GM19463 (cell line): ENCODE measurements at regions not wholly inside any gene's neighbourhood (a gene's known extent, or its start where the extent isn't known, plus 50 kb on each side); places are given as distances from the start of the nearest gene placed in this dataset.
"Not testable (repeated sequence)": the region's sequence is repeated elsewhere in the genome, so short reads cannot be mapped to it uniquely, and the experiment has no call there.

Experiments used
- ATAC-seq: cut with Tn5 transposase; IDR thresholded peaks from one replicate; pipeline ENCODE4 v1.9.1; 2021; ENCODE audit warnings: mild to moderate bottlenecking, moderate library complexity; ENCODE audit not compliant: unreplicated experiment

DNA sequence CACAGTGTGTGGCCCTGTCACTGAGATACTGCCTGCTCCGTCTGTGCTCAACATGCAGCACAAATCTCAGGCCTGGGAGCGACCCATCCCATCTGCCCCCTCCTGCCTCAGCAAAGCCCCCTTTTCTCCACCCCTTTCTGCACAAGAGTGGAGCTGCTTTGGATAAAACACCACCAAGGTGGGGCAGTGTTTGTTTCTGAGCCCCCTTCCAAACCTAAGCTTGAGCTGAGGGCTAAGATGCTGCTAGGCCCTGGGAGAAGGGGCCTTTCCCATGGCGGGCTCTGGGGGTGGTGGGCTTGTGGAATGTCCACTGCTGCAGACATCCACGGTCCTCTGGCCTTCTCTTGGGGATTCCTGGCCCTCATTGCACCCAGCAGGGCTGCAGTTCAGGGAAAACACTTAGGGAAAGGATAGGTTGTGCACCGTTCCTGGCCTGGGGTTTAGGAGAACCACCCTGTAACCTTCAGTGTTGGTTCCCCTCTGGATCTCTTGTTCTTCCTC, 594.1 kb downstream of the TBC1D22A start:
- ATAC-seq: no peak

DNA sequence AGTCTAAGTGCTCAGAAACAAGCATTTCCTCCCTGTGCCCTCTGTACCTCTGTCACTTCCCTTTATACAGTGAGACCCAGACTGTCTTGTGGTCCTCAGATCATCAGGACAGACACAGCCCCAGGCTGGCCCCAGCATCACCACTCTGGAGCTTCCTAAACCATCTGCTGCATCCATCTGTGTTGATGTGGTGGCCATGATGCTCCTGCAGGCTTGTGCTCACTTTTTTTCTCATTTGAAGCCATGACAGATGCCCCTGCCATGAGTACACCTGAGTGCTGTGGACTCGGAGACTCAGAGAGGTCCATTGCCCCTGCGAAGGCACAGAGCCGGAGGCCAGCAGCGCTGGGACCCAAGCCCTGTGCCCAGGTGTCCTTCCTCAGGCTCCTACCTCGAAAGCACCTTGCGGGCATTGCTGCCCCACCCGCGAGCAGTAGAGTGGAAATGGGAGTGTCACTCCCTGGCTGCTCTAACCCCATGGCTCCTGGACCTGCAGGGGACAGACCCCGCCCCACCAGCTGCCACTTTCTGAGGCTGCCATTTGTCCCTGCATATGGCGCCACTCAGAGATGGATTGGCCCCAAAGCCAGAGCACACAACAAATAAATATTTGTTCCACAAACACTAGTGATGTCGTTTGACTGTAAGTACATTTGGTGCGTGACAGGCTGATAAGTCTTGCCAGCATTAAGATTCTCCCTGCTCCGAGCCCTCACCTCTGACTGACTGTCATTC, 593.5 kb downstream of the TBC1D22A start:
- no peak for ATAC-seq

DNA sequence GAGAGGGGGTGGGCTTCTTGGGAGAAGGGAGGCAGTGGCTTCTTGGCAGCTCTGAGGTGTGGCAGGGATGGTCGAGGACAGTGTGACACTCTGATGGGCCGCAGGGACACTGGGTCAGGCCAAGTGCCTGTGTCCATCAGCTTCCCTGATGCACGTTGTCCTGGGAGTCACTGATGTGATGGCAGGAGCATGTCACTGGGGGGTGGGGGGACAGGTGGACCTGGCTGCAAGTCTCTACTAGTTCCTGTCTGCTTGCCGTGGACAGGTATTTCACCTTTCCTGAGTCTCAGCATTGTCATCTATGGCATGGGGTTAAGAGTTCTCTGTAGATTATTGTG, 592.9 kb downstream of the TBC1D22A start:
- ATAC-seq: no peak

DNA sequence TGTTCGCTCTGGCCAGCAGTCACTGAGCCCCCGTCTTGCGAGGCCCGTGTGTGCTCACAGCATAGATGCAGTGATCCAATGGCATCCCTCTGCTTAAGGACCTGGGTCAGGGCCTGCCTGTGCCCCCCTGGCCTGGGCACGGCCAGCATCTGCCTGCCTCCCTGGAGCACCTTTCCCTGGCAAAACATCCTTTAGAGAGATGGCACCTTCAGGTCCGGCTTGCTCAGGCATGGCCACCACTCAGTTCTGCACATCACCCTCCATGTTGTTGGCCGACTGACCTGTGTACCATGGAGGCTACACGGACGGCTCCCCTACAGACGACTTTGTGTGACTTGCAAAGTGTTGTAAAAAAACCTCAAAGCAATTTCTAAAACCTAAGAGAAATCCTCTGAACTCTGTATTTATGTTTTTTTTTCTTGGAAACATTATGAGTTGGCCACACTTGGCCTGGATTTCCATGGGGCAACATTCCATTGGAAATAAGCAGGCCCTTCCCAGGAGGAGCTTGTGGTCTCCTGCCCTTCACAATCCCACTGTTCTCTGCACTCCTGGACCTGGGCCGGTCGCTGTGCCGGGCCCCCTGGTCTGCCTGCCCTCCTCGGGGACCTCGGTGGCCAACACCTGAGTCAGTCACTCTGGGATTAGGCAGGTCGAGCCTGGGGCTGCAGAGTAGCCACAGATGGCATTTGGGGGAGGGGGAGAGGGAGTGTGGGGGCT, 592.4 kb downstream of the TBC1D22A start:
- ATAC-seq: no peak

DNA sequence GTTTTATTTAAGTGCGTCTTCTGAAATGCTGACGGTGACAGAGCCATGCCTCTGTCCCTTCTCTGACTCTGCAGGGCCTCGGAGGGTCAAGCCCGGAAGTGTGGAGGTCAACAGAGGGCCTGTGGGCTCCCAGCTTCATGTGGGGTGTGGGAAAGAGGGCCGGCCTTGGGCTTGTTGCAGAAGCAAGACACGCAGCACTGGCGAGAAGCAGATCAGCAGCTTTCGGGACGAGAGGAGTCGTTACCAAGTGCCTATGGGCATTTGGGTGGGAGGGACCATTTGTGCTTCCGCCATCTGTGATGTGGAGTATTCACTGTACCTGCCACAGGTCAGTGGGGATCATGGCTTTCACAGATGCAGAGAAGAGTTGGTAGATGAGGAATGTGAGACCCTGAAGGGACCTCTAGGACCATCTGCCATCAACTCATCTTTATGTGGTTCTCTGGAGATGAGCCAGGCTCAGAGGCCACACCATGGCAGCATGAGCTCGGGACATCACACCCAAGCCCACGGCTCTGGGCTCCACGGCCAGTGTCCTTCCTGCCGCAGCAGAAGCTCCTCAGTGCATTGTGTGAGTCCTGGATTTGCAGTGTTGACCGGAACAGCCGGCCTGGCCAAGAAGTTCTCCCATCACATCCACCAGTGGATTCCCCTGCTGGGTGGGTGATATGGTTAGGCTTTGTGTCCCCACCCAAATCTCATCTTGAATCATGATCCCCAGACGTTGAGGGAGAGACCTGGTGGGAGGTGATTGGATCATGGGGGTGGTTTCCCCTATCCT, 590.7 kb downstream of the TBC1D22A start:
- ATAC-seq: no peak

DNA sequence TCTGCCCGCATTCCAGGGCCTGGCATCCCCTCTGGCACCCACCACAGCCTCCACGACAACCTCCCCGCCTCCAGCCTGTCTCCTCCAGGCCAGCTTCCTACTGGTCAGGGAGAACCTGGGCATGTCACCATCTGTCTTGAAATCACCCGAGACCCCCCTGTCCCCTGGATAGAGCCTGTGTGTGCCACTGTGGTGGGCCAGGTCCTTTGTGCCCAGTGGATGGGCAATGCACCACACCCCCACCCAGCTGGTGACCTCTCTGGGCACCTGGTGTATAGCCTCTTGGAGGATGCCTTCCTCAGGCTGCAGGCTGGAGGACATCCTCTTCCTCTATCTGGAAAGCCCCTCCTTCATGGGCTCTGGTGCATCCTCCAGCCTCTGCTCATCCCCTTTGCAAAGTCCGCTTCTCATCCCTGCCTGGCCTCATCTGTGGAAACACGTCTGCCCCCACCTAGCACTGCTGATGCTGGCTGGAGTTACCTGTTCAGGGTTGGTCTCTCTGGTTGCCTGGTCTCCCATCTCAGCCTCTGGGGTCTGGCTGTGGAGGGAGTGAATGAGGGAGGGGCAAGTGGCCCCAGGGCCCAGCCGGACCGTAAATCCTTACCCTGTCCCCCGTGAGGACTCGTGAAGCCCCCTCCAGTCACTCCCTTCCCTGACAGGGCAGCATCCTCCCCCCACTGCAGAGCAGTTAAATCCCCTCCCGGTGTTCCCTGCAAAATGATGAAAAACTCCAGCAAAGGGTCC, 589.6 kb downstream of the TBC1D22A start:
- ATAC-seq: no peak

DNA sequence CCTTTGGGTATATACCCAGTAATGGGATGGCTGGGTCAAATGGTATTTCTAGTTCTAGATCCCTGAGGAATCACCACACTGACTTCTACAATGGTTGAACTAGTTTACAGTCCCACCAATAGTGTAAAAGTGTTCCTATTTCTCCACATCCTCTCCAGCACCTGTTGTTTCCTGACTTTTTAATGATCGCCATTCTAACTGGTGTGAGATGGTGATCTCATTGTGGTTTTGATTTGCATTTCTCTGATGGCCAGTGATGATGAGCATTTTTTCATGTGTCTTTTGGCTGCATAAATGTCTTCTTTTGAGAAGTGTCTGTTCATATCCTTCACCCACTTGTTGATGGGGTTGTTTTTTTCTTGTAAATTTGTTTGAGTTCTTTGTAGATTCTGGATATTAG, 583.8 kb downstream of the TBC1D22A start:
- ATAC-seq: not testable (repeated sequence)

DNA sequence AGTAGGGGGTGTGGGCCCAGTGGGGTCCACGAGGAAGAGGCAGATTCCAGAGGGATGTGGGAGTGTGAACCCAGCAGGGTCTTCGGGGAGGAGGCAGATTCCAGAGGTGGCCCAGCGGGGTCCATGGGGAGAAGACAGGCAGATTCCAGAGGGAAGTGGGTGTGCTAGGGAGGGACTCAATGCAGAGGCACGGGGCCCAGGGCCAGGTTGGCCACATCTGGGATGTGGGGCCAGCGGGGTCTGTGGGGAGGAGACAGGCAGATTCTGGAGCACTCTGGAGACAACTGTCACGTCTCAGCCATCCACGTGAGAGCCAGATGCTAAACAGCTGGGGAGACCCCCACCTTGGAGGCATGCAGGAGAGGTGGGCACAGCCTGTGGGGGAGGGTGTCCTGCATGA, 582.6 kb downstream of the TBC1D22A start:
- no peak for ATAC-seq

DNA sequence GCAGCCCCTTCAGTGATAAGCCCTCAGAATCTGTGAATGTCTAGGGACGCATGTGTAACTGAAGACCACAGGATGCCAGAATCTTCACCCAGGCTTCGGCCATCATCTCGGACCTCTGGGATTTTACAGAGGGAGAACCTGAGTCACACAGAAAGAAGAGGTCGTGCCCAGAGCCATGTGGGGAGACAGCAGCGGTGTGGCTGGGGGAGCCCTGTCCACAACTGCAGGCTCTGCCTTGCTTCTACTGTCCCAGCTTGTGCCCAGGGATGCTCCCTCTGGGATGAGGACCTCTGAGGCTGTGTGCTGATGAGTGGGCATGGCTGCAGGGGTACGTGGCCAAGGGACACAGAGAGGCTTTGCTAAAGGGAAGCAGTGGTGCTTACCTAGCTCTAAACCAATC, 582.0 kb downstream of the TBC1D22A start:
- ATAC-seq: no peak

DNA sequence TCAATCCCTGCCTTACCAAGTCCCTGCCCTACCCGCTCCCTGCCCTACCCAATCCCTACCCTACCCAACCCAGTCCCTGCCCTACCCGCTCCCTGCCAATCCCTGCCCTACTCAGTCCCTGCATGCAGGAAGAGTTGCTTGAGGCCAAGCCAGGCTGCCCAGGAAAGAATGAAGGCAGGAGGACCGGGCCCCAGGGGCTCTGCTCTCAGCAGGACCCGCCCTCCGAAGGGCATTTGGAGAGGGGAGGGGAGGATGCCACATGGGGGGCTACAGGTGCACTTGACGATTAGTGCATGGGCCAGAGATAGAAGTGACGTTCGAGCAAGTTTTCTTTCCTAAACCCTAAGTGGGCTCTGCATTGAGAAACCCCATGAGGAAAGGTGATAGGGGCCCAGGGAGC, 581.2 kb downstream of the TBC1D22A start:
- ATAC-seq: no peak

DNA sequence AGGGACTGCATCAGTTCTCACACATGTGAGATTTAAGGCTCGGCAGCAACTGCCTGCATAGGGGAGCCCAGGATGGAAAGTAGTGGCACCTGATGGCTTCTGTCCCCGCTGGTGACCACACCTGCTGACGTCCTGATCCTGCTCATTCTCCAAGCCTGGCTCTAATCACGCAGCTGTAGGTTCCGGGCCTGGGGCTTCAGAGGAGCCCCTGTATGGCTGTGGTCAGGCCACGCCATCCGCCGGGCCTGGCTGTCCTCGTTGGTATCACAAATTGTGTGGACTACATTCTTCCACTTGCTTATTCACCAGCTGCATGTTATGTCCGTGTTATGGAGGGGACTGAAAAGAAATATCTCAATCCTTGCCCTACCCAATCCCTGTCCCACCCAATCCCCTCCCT, 580.0 kb downstream of the TBC1D22A start:
- ATAC-seq: no peak

DNA sequence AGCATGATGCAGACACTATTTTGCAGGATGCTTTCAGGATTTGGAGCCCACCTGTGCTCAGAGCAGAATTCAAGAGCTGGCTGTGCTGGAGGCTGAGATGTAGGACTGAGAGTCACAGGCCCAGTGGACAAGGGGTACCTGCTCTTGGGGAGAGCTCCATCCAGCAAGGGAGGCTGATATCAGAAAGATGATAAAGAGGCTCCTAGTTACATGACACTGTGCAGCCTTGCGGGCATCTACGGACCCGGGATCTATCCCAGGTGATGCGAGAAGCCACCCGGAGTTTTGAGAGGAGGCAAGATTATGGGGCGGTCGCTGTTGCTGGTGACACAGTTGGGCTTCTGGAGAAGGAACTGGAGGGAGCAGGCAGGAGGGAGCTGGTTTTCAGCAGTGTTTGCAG, 579.0 kb downstream of the TBC1D22A start:
- ATAC-seq: no peak

DNA sequence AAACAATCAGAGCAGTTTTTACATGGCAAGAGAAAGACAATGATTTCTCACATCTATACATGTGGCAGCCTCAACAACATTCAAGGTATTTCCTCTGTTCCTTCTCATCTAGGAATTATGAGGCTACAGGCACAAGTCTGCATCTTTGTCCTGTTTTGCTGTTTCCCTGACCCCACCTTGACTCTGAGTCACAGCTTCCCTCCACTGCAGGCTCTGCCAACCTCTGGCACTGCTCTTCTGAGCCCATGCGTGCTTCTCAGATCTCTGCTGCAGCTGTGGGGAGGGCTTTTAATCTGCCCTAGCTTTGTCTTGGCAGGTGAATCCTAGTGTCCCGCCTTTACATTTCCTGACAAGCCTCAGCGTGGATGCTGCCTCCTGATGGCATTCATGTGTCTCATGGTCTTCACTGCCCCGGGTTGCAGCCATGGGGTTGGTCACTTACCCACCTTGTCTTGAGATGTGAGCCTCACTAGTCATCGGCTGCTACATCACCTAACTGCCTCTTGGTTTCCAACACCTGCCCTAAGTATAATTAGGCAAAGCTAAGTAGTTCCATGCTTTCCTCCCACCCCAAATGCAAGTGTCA, 578.5 kb downstream of the TBC1D22A start:
- ATAC-seq: no peak

DNA sequence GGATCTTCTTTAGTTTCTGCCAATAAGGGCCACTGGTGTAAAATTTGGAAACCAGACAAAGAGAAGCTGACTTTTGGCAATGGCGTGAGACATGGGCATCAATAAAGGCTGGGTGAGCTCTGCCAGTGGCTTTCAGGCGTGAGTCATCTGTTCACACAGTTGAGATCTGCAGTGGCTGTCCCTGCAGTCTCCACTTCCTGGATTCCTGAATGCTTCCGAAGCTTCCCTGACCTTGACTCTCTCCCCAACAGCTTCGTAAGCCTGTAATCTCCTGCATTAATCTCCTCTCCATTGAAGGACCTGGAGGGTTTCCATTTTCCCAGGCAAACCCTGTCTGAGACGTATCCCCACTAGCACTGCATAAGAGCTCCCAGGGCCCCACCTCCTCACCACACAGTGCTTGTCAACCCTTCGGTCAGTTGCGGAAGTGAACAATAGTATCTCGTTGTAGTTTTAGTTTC, 574.7 kb downstream of the TBC1D22A start:
- no peak for ATAC-seq

DNA sequence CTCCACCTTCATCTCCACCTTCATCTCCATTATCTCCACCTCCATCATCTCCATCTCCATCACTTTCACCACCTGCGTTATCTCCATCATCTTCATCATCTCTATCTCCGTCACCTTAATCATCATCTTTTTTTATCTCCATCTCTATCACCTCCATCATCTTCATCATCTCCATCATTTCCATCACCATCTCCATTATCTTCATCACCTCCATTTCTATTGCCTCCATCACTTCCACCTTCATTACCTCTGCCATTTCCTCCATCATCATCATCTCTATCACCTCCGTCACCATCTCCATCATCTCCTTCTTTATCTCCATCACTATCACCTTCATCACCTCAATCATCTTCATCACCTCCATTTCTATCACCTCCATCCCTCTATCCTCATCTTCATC, 573.5 kb downstream of the TBC1D22A start:
- ATAC-seq: no peak

DNA sequence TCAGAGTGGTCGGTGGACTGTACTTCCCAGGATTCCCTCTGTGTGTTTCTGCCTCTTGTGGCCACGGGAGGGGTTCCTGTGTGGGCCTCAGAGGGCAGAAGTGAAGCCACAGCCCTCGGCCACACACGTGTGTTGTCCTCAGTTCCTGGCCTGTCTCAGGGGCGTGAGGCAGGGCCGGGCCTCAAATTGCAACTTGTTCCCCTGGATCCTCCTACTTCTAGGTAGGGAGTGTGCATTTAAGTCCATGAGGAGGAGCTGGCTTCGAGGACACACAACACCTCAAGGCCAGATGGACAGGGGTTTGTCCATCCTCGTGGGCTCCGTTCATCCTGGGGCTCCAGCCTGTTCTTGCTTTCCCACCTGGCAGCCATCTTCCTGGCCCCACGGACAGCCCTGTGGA, 573.0 kb downstream of the TBC1D22A start:
- ATAC-seq: no peak

DNA sequence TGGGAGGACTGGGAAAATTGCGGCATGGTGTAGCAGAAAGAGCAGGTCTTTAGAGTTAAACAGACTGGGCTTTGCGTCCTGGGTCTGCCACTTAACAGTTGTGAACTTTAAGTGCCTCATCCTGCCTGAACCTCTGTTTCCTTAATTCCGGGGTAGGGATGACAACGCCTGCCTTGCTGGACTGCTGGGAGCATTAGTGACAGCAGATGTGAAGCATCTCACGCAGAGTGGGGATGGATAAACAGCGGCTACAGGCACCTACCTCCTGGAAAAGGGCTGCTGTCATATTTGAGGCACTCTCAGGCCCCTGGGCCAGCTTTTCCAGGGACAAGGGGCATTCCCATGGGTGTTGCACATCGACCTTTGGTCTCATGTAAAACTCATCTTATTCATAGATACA, 572.2 kb downstream of the TBC1D22A start:
- no peak for ATAC-seq

DNA sequence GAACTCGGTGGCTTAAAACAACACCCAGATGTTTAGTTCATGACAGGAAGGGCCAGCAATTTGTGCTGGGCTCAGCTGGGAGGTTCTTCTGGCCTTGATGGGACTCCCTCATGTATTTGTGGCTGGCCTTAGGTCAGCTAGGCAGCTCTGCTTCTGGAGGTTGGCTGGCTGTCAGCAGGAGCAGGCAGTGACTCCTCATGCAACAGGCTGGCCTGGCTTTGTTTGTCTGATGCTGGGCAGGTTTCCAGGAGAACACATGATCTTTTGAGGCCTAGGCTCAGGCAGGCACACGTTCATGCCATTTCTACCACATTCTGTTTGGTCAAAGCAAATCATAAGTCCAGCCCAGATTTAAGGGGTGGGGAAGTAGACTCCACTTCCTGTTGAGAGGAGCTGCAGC, 571.2 kb downstream of the TBC1D22A start:
- no peak for ATAC-seq

DNA sequence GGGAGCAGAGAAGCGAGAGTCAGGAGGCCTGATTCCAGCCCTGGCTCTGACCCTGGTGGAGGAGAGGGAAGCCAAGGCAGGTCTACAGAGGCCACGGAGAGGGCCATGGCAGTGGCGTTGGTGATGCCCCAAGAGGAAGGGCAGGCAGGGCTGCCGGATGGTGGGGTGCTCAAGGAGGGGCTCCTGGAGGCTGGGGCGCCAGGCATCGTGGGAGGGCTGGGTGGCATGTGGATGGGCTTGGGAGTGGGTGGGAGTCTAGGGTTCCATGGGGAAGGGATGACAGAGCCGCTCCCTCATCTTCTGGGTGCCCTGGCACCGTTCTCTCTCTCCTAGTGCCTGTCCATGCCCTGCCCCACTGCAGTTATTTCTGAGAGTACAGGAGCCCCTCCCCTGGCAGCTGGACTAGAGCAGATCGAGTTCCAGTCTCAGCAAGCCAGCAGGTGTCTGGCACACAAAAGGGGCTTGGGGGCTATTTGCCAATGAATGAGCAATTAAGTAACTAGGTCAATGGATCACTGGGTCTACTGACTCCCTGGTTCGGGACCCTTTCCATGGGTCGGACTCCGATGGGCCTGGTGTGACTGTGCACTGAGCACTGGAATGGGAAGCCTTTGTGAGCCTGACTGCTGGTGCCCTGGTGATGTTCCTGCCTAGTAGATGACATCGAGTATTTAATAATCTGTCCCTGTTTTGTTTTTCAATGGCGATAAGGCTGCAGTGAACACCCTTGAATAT, 570.0 kb downstream of the TBC1D22A start:
- ATAC-seq: no peak

DNA sequence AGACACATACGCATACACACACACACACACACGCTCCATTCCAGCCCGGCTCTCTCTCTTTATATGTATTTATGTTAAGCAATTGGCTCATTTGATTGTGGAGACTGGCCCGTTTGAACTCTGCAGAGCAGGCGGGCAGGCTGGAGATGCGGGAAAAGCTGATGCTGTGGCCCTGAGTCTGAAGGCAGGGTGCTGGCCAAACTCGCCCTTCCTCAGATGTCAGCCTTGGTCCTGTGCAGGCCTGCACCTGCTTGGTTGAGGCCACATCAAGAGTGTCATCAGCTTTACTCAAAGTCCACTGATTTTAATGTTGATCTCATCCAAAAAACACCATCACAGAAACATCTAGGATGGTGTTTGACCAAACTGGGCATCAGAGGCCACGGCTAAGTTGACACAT, 569.3 kb downstream of the TBC1D22A start:
- ATAC-seq: no peak
